ENCODE measurements at regions not wholly inside any gene's neighbourhood (a gene's known extent, or its start where the extent isn't known, plus 50 kb on each side); places are given as distances from the start of the nearest gene placed in this dataset.
"Not testable (repeated sequence)": the region's sequence is repeated elsewhere in the genome, so short reads cannot be mapped to it uniquely, and the experiment has no call there.

DNA sequence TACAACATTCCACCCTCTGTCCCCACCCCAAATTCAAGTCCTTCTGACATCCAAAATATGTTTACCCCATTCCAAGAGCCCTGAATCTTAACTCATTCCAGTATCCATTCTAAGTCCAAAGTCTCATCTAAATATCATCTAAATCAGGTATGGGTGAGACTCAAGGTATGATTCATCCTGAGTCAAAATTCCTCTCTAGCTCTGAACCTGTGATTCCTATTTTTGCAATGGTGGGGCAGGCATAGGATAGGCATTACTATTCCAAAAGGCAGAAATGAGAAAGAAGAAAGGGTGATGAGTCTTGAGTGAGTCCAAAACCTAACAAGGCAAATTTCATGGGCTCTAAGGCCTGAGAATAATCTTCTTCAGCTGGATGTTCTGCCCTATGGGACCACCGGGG lies 140.3 kb upstream of the FAR2 start:
- Histone ChIP-seq H3K27me3 (ENCODE audit: insufficient read depth, poor library complexity, severe bottlenecking) (no peaks in the 10 kb centered on the region), H3K4me3 (replicated peaks; ENCODE audit: insufficient read depth, low read length) (no peak overlapping the region), H3K27ac (replicated peaks) (no peak overlapping the region)
- no peak for TF ChIP-seq POLR2AphosphoS5 (IDR thresholded peaks at IDR 0.05; ENCODE audit: low read depth)
- TF ChIP-seq, protein P1, sequence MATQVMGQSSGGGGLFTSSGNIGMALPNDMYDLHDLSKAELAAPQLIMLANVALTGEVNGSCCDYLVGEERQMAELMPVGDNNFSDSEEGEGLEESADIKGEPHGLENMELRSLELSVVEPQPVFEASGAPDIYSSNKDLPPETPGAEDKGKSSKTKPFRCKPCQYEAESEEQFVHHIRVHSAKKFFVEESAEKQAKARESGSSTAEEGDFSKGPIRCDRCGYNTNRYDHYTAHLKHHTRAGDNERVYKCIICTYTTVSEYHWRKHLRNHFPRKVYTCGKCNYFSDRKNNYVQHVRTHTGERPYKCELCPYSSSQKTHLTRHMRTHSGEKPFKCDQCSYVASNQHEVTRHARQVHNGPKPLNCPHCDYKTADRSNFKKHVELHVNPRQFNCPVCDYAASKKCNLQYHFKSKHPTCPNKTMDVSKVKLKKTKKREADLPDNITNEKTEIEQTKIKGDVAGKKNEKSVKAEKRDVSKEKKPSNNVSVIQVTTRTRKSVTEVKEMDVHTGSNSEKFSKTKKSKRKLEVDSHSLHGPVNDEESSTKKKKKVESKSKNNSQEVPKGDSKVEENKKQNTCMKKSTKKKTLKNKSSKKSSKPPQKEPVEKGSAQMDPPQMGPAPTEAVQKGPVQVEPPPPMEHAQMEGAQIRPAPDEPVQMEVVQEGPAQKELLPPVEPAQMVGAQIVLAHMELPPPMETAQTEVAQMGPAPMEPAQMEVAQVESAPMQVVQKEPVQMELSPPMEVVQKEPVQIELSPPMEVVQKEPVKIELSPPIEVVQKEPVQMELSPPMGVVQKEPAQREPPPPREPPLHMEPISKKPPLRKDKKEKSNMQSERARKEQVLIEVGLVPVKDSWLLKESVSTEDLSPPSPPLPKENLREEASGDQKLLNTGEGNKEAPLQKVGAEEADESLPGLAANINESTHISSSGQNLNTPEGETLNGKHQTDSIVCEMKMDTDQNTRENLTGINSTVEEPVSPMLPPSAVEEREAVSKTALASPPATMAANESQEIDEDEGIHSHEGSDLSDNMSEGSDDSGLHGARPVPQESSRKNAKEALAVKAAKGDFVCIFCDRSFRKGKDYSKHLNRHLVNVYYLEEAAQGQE (IDR thresholded peaks at IDR 0.05; ENCODE audit: insufficient replicate concordance, low read depth), result no peak
- TF ChIP-seq SPI1 (IDR thresholded peaks at IDR 0.05; ENCODE audit: borderline replicate concordance, low read depth), result no peak
- no peak for DNase-seq (ENCODE audit: low read depth in 1 of 2, low spot score in 1 of 2)

DNA sequence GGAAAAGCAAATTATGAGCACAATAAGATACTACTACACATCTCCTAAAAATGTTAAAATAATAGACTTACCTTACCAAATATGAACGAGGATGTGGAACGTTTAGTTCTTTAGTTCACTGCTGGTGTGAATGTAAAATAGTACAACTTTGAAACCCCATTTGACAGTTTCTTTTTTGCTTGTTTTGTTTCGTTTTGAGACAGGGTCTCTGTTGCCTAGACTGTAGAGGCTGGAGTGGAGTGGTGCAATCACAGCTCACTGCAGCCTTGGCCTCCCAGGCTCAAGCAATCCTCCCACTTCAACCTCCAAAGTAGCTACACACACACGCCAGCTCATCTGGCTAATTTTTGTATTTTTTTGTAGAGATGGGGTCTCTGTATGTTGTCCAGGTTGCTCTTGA lies 136.4 kb upstream of the FAR2 start:
- no peak for DNase-seq (ENCODE audit: low read depth in 1 of 2, low spot score in 1 of 2)
- TF ChIP-seq POLR2AphosphoS5 (IDR thresholded peaks at IDR 0.05; ENCODE audit: low read depth) (no peak), SPI1 (IDR thresholded peaks at IDR 0.05; ENCODE audit: borderline replicate concordance, low read depth) (no peak), GABPA (IDR thresholded peaks at IDR 0.05; ENCODE audit: low read depth) (no peak)
- TF ChIP-seq, protein P1 (IDR thresholded peaks at IDR 0.05; ENCODE audit: insufficient replicate concordance, low read depth), result no peak
- TF ChIP-seq, protein P2, sequence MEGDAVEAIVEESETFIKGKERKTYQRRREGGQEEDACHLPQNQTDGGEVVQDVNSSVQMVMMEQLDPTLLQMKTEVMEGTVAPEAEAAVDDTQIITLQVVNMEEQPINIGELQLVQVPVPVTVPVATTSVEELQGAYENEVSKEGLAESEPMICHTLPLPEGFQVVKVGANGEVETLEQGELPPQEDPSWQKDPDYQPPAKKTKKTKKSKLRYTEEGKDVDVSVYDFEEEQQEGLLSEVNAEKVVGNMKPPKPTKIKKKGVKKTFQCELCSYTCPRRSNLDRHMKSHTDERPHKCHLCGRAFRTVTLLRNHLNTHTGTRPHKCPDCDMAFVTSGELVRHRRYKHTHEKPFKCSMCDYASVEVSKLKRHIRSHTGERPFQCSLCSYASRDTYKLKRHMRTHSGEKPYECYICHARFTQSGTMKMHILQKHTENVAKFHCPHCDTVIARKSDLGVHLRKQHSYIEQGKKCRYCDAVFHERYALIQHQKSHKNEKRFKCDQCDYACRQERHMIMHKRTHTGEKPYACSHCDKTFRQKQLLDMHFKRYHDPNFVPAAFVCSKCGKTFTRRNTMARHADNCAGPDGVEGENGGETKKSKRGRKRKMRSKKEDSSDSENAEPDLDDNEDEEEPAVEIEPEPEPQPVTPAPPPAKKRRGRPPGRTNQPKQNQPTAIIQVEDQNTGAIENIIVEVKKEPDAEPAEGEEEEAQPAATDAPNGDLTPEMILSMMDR (IDR thresholded peaks at IDR 0.05; ENCODE audit: insufficient read depth, low read length), result no peak
- no peaks in the 10 kb centered on the region for H3K27me3 ChIP-seq (ENCODE audit: insufficient read depth, poor library complexity, severe bottlenecking)

DNA sequence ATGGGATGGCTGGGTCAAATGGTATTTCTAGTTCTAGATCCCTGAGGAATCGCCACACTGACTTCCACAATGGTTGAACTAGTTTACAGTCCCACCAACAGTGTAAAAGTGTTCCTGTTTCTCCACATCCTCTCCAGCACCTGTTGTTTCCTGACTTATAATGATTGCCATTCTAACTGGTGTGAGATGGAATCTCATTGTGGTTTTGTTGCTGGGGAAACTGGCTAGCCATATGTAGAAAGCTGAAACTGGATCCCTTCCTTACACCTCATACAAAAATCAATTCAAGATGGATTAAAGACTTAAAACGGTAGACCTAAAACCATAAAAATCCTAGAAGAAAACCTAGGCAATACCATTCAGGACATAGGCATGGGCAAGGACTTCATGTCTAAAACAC lies 131.5 kb upstream of the FAR2 start:
- not testable (repeated sequence) for H3K27ac ChIP-seq (replicated peaks); H3K4me3 ChIP-seq (replicated peaks; ENCODE audit: insufficient read depth, low read length); DNase-seq (ENCODE audit: low read depth in 1 of 2, low spot score in 1 of 2); H3K27me3 ChIP-seq (ENCODE audit: insufficient read depth, poor library complexity, severe bottlenecking)

More for the DNA sequence above, 136.4 kb upstream of the FAR2 start:
- no peak overlapping the region for H3K27ac ChIP-seq (replicated peaks)
- no peak overlapping the region for H3K4me3 ChIP-seq (replicated peaks; ENCODE audit: insufficient read depth, low read length)

DNA sequence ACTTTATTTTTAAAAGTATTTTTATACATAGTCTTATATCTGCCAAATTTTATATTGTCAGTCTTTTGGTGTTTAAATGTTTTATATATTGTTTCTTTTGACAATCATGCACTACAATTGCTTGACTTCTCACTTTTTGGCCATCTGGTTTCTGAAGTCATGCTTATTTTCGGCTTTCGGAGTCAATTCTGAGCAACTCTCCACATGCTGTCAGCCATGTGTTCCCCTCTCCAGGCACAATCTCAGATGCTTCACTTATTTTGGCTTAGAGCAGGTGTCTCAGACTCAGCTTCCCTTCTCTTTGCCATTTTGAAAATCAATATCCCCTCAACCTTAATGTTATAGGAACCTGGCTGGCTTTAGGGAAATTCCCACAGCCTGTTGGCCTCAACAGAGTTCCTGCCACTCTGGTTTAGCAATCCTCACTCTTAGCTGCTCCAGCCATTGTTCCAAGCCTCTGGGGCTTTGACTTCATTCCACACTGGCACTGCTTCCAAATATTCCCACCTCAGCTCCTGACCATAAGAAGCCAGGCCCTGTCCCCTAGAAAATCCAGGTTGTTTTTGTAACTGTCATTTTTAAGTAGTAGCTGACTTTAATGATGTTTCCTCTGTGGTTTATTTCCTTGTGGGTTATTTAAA lies 125.5 kb upstream of the FAR2 start:
- no peak overlapping the region for H3K4me3 ChIP-seq (replicated peaks; ENCODE audit: insufficient read depth, low read length)
- DNase-seq (ENCODE audit: low read depth in 1 of 2, low spot score in 1 of 2), result no peak

More for the DNA sequence above, 125.5 kb upstream of the FAR2 start:
- Histone ChIP-seq H3K27ac (replicated peaks) (no peak overlapping the region), H3K27me3 (ENCODE audit: insufficient read depth, poor library complexity, severe bottlenecking) (no peaks in the 10 kb centered on the region)
- TF ChIP-seq POLR2AphosphoS5 (IDR thresholded peaks at IDR 0.05; ENCODE audit: low read depth), result no peak
- TF ChIP-seq, protein P2 (IDR thresholded peaks at IDR 0.05; ENCODE audit: insufficient read depth, low read length), result no peak
- TF ChIP-seq, protein P1 (IDR thresholded peaks at IDR 0.05; ENCODE audit: insufficient replicate concordance, low read depth), result no peak
- no peak for TF ChIP-seq GABPA (IDR thresholded peaks at IDR 0.05; ENCODE audit: low read depth)
- TF ChIP-seq SPI1 (IDR thresholded peaks at IDR 0.05; ENCODE audit: borderline replicate concordance, low read depth), result no peak

Measured in HL-60 (cell line).